Activated CD8-positive, alpha-beta memory T cell treated with anti-CD3 and anti-CD28 coated beads, Interleukin-2, amount 10 ng/mL, durations not matched to agents 7 days and 5 days (primary cell): ENCODE measurements at regions not wholly inside any gene's neighbourhood (a gene's known extent, or its start where the extent isn't known, plus 50 kb on each side); places are given as distances from the start of the nearest gene placed in this dataset.

Experiments
- ATAC-seq: fragments of 150-1000 bp; cut with Tn5 transposase; one replicate; pipeline ENCODE4 v1.10.0; 2021; ENCODE audit warnings: moderate library complexity
- CTCF ChIA-PET: fragments of 350-600 bp; sonication (Branson Sonifier 250); formaldehyde crosslinking; loops from one replicate; lab custom pipeline; 2021; ENCODE audit warnings: antibody characterized with exemption; lab: Charles Lee
- DNase-seq: peaks from one replicate; pipeline ENCODE4 v3.0.0-alpha.2; 2020
- H3K27ac Mint-ChIP-seq: one replicate; pipeline ENCODE4 v1.8.0; 2021; ENCODE audit warnings: mild to moderate bottlenecking, mixed read lengths
- H3K27me3 Mint-ChIP-seq: one replicate; pipeline ENCODE4 v1.8.0; 2021; ENCODE audit warnings: mixed read lengths
- H3K36me3 Mint-ChIP-seq: one replicate; pipeline ENCODE4 v1.8.0; 2021; ENCODE audit warnings: mild to moderate bottlenecking, mixed read lengths
- H3K4me1 Mint-ChIP-seq: one replicate; pipeline ENCODE4 v1.8.0; 2021; ENCODE audit warnings: mixed read lengths
- H3K4me3 Mint-ChIP-seq: one replicate; pipeline ENCODE4 v1.8.0; 2021; ENCODE audit warnings: mild to moderate bottlenecking, moderate library complexity, mixed read lengths
- H3K9me3 Mint-ChIP-seq: one replicate; pipeline ENCODE4 v1.8.0; 2022; ENCODE audit warnings: low read depth, mixed read lengths

DNA sequence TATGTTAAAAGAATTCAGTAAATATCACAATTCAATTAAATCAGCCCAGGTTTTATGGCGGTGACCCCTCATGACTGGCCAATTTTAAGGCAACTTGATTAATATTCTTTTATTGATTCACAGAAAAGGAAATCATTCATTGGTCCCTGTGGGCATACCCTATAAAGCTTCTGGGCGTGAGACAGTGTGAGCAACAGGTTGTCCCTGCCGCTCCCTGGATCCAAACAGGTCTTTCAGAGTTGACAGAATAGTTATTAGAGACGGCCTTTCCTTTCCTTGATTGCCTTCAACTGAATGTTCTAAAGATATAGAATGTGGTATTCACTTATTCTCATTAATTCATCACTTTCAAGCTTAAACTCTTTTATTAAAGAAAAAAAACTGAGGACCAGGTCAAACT is 433.9 kb downstream of the KCNJ2 start:
- no peaks in the 10 kb centered on the region for H3K27me3 Mint-ChIP-seq
- peaks cover 3% of the 10 kb centered on the region for H3K9me3 Mint-ChIP-seq
- no peak overlapping the region for H3K27ac Mint-ChIP-seq
- ATAC-seq, result no peak
- H3K36me3 Mint-ChIP-seq, result no peaks in the 10 kb centered on the region
- no peak for DNase-seq
- no peak overlapping the region for H3K4me3 Mint-ChIP-seq
- CTCF ChIA-PET, result no interaction called here
- H3K4me1 Mint-ChIP-seq, result no peaks in the 10 kb centered on the region

DNA sequence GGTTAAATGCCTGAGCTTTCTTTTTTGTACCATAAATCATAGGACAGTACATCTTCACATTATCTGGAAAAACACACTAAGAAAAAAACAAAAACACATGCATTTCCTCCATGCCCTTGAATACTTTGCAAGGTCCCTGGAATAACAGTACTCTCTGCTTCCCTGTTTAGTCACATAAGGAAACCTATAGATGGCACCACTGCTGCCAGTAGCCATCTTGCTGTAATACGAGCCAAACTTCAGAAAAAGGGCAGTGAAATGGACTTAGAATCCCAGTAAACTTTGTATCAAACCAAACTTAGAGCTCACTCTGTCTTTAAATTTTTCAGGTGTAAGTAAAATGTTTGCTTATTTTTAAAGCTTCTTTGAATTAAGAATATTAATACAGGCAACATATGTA is 435.5 kb downstream of the KCNJ2 start:
- no peak for DNase-seq
- H3K27ac Mint-ChIP-seq, result no peak overlapping the region
- no peaks in the 10 kb centered on the region for H3K27me3 Mint-ChIP-seq
- peaks cover 3% of the 10 kb centered on the region for H3K9me3 Mint-ChIP-seq
- no peak for ATAC-seq
- CTCF ChIA-PET, result no interaction called here
- H3K4me1 Mint-ChIP-seq, result no peaks in the 10 kb centered on the region
- H3K36me3 Mint-ChIP-seq, result no peaks in the 10 kb centered on the region
- no peak overlapping the region for H3K4me3 Mint-ChIP-seq

DNA sequence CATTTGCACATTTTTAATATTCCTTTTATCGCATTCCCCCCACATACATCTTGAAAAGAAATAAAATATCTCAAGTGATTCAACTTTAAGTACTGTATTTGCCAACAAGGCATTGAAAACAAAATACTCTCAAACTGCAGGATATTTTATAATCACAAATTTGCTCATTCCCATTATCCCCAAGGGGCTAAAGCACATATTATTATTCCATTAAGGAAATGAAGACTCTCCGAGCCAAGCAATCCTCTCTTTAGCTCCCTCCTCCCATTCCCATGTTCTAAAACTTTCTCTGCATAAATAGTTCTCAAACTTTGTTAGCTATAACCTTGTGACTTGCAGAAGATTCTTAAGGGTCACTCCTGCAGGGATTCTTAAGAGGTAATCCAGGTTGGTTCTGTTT is 436.8 kb downstream of the KCNJ2 start:
- no peak overlapping the region for H3K27ac Mint-ChIP-seq

DNA sequence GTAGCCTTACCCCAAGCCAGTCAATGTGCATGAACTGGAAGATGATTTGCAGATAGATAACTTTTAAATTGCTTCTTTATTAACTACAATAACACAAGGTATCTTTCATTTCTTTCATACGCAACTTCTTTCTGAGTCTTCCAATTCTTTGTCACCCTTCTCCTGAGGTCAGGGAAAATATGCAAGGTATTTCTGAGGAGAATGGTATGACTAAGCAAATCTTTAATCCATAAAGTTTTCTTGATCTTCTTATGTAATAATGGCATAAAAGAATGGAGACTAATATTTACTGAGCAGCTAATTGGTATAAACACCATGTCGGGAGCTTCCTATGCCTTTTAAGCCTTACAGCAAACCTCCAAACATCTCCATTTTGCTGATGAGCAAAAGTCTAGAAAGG is 438.9 kb downstream of the KCNJ2 start:
- Mint-ChIP-seq H3K9me3 (peaks cover 2% of the 10 kb centered on the region), H3K27ac (no peak overlapping the region), H3K4me3 (no peak overlapping the region), H3K27me3 (no peaks in the 10 kb centered on the region), H3K36me3 (no peaks in the 10 kb centered on the region), H3K4me1 (no peaks in the 10 kb centered on the region)
- DNase-seq (no peak), ATAC-seq (no peak)
- CTCF ChIA-PET, result no interaction called here

More for the DNA sequence above, 436.8 kb downstream of the KCNJ2 start:
- no peak overlapping the region for H3K4me3 Mint-ChIP-seq
- ATAC-seq (no peak), DNase-seq (no peak)
- CTCF ChIA-PET, result no interaction called here
- no peaks in the 10 kb centered on the region for H3K36me3 Mint-ChIP-seq
- H3K9me3 Mint-ChIP-seq, result peaks cover 3% of the 10 kb centered on the region
- no peaks in the 10 kb centered on the region for H3K27me3 Mint-ChIP-seq
- H3K4me1 Mint-ChIP-seq, result no peaks in the 10 kb centered on the region

DNA sequence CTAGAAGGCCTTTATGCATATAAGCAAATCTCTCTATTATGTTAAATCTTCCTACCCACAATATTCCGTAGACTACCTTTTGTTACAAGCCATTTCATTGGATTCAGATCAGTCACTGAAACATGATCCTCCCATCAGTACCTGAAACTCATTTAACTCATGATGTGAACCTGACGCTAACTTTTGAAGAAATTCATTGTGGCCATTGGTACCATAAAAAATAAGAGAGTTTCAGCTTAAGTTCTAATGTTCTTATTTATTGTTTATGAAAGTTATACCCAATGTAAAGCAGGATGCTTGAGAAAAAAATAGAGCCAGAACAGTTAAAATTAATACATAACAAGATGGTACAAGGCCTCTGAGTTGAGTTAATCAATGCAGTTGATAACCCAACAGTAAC is 439.6 kb downstream of the KCNJ2 start:
- Mint-ChIP-seq H3K4me1 (no peaks in the 10 kb centered on the region), H3K27me3 (no peaks in the 10 kb centered on the region), H3K4me3 (no peak overlapping the region), H3K9me3 (peaks cover 2% of the 10 kb centered on the region), H3K36me3 (no peaks in the 10 kb centered on the region), H3K27ac (no peak overlapping the region)
- ATAC-seq (no peak), DNase-seq (no peak)
- CTCF ChIA-PET, result no interaction called here

GRCh38 chr17:70609566-70609965 is 440.2 kb downstream of the KCNJ2 start:
- no peaks in the 10 kb centered on the region for H3K4me1 Mint-ChIP-seq
- peaks cover 2% of the 10 kb centered on the region for H3K9me3 Mint-ChIP-seq
- H3K36me3 Mint-ChIP-seq, result no peaks in the 10 kb centered on the region
- H3K27ac Mint-ChIP-seq, result no peak overlapping the region
- CTCF ChIA-PET, result no interaction called here
- H3K27me3 Mint-ChIP-seq, result no peaks in the 10 kb centered on the region
- DNase-seq (no peak), ATAC-seq (no peak)
- H3K4me3 Mint-ChIP-seq, result no peak overlapping the region

- DNase-seq, result no peak
- no peaks in the 10 kb centered on the region for H3K27me3 Mint-ChIP-seq
- H3K27ac Mint-ChIP-seq, result no peak overlapping the region
- H3K4me3 Mint-ChIP-seq, result no peak overlapping the region
- peaks cover 2% of the 10 kb centered on the region for H3K9me3 Mint-ChIP-seq
- no peaks in the 10 kb centered on the region for H3K36me3 Mint-ChIP-seq
- H3K4me1 Mint-ChIP-seq, result no peaks in the 10 kb centered on the region
- ATAC-seq, result no peak
- CTCF ChIA-PET, result no interaction called here
Measured at GRCh38 chr17:70610161-70610560, 440.8 kb downstream of the KCNJ2 start.

DNA sequence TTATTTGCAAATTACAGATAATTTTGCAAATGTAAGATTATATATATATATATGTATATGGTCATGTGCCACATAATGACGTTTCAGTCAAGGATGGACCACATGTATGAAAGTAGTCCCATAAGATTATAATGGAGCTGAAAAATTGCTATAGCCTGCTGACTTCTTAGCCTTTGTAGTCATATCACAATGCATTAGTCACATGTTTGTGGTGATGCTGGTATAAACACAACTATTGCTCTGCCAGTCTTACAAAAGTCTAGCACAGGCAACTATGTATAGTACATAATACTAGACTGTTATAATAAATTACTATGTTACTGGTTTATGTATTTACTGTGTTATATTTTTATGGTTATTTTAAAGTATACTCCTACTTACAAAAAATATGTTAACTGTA is 444.3 kb downstream of the KCNJ2 start:
- no peak overlapping the region for H3K4me3 Mint-ChIP-seq
- DNase-seq (no peak), ATAC-seq (no peak)
- no peak overlapping the region for H3K27ac Mint-ChIP-seq
- CTCF ChIA-PET, result no interaction called here
- H3K9me3 Mint-ChIP-seq, result peaks cover 2% of the 10 kb centered on the region
- no peaks in the 10 kb centered on the region for H3K36me3 Mint-ChIP-seq
- H3K4me1 Mint-ChIP-seq, result no peaks in the 10 kb centered on the region
- no peaks in the 10 kb centered on the region for H3K27me3 Mint-ChIP-seq

DNA sequence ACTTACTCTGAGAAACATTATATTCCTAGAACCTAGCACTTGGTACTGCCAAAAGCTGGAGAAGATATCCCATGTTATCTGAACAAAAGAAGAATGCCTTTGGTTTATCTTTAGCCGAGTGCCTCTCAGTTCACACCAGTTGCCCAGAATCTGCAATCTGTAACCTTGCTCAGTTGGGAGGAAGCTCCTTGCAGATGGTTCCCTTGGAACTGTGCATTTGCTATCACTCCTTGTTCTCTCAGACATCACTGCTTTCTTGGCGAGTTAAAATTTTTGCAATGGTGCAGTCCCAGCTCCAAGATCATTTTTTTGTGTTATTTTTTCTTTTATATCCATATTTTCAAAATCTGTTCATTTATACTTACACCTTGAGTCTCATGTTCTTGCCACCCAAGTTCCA is 446.5 kb downstream of the KCNJ2 start:
- no peaks in the 10 kb centered on the region for H3K27me3 Mint-ChIP-seq
- no peak for ATAC-seq

DNA sequence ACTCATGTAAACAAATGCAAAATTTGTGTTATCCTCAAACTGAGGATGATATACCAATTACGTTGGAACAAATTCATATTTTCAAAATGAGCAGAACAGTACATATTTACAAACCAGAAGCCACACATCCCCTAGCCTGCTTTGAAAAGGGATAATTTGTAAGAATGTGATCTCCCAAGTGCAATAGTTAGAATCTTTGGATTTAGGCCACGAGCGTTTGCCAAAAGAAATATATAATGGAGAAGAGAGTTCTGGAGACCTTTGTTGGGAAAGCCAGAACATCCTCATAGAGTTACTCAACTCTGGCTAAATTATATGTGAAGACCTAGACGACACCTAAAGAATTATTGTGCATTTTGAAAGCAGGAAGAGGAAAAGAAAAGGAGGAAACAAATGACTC is 449.3 kb downstream of the KCNJ2 start:
- CTCF ChIA-PET, result no interaction called here
- DNase-seq, result no peak
- ATAC-seq, result no peak
- Mint-ChIP-seq H3K27ac (no peak overlapping the region), H3K9me3 (no peaks in the 10 kb centered on the region), H3K4me3 (no peak overlapping the region), H3K36me3 (no peaks in the 10 kb centered on the region), H3K27me3 (no peaks in the 10 kb centered on the region), H3K4me1 (no peaks in the 10 kb centered on the region)

More for the DNA sequence above, 446.5 kb downstream of the KCNJ2 start:
- Mint-ChIP-seq H3K4me1 (no peaks in the 10 kb centered on the region), H3K36me3 (no peaks in the 10 kb centered on the region), H3K9me3 (peaks cover 2% of the 10 kb centered on the region), H3K4me3 (no peak overlapping the region), H3K27ac (no peak overlapping the region)
- no peak for DNase-seq
- CTCF ChIA-PET, result no interaction called here

- no peaks in the 10 kb centered on the region for H3K4me1 Mint-ChIP-seq
- ATAC-seq (no peak), DNase-seq (no peak)
- H3K27me3 Mint-ChIP-seq, result no peaks in the 10 kb centered on the region
- no peaks in the 10 kb centered on the region for H3K36me3 Mint-ChIP-seq
- CTCF ChIA-PET, result no interaction called here
- no peak overlapping the region for H3K27ac Mint-ChIP-seq
- H3K4me3 Mint-ChIP-seq, result no peak overlapping the region
- no peaks in the 10 kb centered on the region for H3K9me3 Mint-ChIP-seq
Measured at GRCh38 chr17:70621566-70621965, 452.2 kb downstream of the KCNJ2 start.

GRCh38 chr17:70622368-70623260 is 453.3 kb downstream of the KCNJ2 start:
- Mint-ChIP-seq H3K4me1 (no peaks in the 10 kb centered on the region), H3K27ac (no peak overlapping the region), H3K9me3 (no peaks in the 10 kb centered on the region), H3K27me3 (no peaks in the 10 kb centered on the region), H3K36me3 (no peaks in the 10 kb centered on the region), H3K4me3 (no peak overlapping the region)
- ATAC-seq (no peak), DNase-seq (no peak)
- CTCF ChIA-PET, result no interaction called here

DNA sequence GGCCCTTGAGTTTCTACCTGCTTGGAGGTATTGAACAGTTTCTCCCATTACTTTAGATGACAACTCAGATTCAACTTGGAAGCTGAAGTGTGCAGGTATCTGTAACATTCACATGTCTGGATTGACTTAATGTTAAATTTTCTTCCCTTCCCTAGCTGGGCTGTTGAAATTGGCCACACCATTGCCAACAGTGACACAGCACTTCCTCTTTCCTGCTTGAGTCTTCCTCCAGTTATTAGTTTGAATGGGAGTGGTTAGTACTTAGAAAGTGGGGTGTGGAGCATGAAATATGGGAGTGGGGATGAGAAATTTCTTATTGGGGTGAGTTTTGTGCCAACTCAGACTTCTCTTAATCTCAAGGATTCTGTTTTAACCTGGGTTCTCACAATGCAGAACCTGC is 454.9 kb downstream of the KCNJ2 start:
- CTCF ChIA-PET, result no interaction called here
- H3K36me3 Mint-ChIP-seq, result no peaks in the 10 kb centered on the region
- no peak for ATAC-seq
- H3K27ac Mint-ChIP-seq, result no peak overlapping the region
- no peak for DNase-seq
- H3K9me3 Mint-ChIP-seq, result no peaks in the 10 kb centered on the region
- H3K27me3 Mint-ChIP-seq, result no peaks in the 10 kb centered on the region
- H3K4me3 Mint-ChIP-seq, result no peak overlapping the region
- no peaks in the 10 kb centered on the region for H3K4me1 Mint-ChIP-seq

GRCh38 chr17:70629902-70630301 is 460.6 kb downstream of the KCNJ2 start:
- H3K27ac Mint-ChIP-seq, result no peak overlapping the region
- no peaks in the 10 kb centered on the region for H3K36me3 Mint-ChIP-seq
- H3K27me3 Mint-ChIP-seq, result no peaks in the 10 kb centered on the region
- H3K4me1 Mint-ChIP-seq, result no peaks in the 10 kb centered on the region
- DNase-seq, result no peak
- H3K9me3 Mint-ChIP-seq, result no peaks in the 10 kb centered on the region
- no peak overlapping the region for H3K4me3 Mint-ChIP-seq
- no peak for ATAC-seq
- CTCF ChIA-PET, result interaction anchor here (1.1 to 1.4 kb wide), 2 partner anchors 75 to 1060 kb away, joined by 3 to 5 read pairs; no protein-coding TSS in a partner anchor
